ENCODE measurements at regions not wholly inside any gene's neighbourhood (a gene's known extent, or its start where the extent isn't known, plus 50 kb on each side); places are given as distances from the start of the nearest gene placed in this dataset.

- peaks cover 9% of the 10 kb centered on the region for H3K4me1 ChIP-seq (ENCODE audit: control insufficient read depth, insufficient read depth, low read length)
- ChIA-PET POLR2A (no interaction called here), CTCF (interaction anchor here (0.5 to 0.6 kb wide), 2 partner anchors 685 to 790 kb away, joined by 3 to 5 read pairs; no protein-coding TSS in a partner anchor)
- no peak overlapping the region for H3K4me3 ChIP-seq (ENCODE audit: low read depth, low read length)
- TF ChIP-seq ZNF16 (tag by site-specific recombination; IDR thresholded peaks at IDR 0.05; ENCODE audit: low read depth): no peak
- no peak for TF ChIP-seq PRDM2 (tag by site-specific recombination; IDR thresholded peaks at IDR 0.05; ENCODE audit: borderline replicate concordance)
- TF ChIP-seq ZNF626 (tag by site-specific recombination; IDR thresholded peaks at IDR 0.05): no peak
- no peak for TF ChIP-seq REST (tag by site-specific recombination; IDR thresholded peaks at IDR 0.05)
- no peak overlapping the region for H3K27ac ChIP-seq (ENCODE audit: extremely low read depth, low read depth, low read length)
- H3K36me3 ChIP-seq (ENCODE audit: control insufficient read depth in 2 of 2, insufficient read depth in 1 of 2, low read length in 2 of 2): no peaks in the 10 kb centered on the region
- H3K9me3 ChIP-seq (ENCODE audit: control insufficient read depth, insufficient read depth, low read depth, low read length): no peaks in the 10 kb centered on the region
Observed at GRCh38 chr5:104789366-104789765, 1226.8 kb upstream of the NUDT12 start.

- Histone ChIP-seq H3K4me1 (ENCODE audit: control insufficient read depth, insufficient read depth, low read length) (no peaks in the 10 kb centered on the region), H3K36me3 (ENCODE audit: control insufficient read depth in 2 of 2, insufficient read depth in 1 of 2, low read length in 2 of 2) (no peaks in the 10 kb centered on the region), H3K4me3 (ENCODE audit: low read depth, low read length) (no peak overlapping the region), H3K27ac (ENCODE audit: extremely low read depth, low read depth, low read length) (no peak overlapping the region), H3K9me3 (ENCODE audit: control insufficient read depth, insufficient read depth, low read depth, low read length) (no peaks in the 10 kb centered on the region; the same call in 1 of the 2 replicates)
- ChIA-PET CTCF (interaction anchor here (0.6 kb wide), 1 partner anchor 81 kb away, joined by 3 read pairs; no protein-coding TSS in a partner anchor), POLR2A (no interaction called here)
- TF ChIP-seq ZNF707 (tag by site-specific recombination; IDR thresholded peaks at IDR 0.05) (peak; percentile 62; the same call in 1 of the 2 replicates), ZNF26 (tag by site-specific recombination; IDR thresholded peaks at IDR 0.05) (no peak), SCRT2 (tag by site-specific recombination; IDR thresholded peaks at IDR 0.05) (no peak)
Observed at GRCh38 chr5:104785097-104785496, 1222.5 kb upstream of the NUDT12 start.

- H3K36me3 ChIP-seq (ENCODE audit: control insufficient read depth in 2 of 2, insufficient read depth in 1 of 2, low read length in 2 of 2): no peaks in the 10 kb centered on the region
- H3K27ac ChIP-seq (ENCODE audit: extremely low read depth, low read depth, low read length): no peak overlapping the region
- POLR2A ChIA-PET: no interaction called here
- no peaks in the 10 kb centered on the region for H3K4me1 ChIP-seq (ENCODE audit: control insufficient read depth, insufficient read depth, low read length)
- no peak overlapping the region for H3K4me3 ChIP-seq (ENCODE audit: low read depth, low read length)
- CTCF ChIA-PET: interaction anchor here (0.7 kb wide), 3 partner anchors 9 to 1093 kb away, joined by 3 to 4 read pairs (median 4); no protein-coding TSS in a partner anchor
- no peaks in the 10 kb centered on the region for H3K9me3 ChIP-seq (ENCODE audit: control insufficient read depth, insufficient read depth, low read depth, low read length)
- TF ChIP-seq HOXD13 (CRISPR knock-in tag; IDR thresholded peaks at IDR 0.05; ENCODE audit: borderline replicate concordance): no peak
- no peak for TF ChIP-seq GLI2 (tag by site-specific recombination; IDR thresholded peaks at IDR 0.05; ENCODE audit: borderline replicate concordance, low read depth)
- no peak for TF ChIP-seq ZNF548 (tag by site-specific recombination; IDR thresholded peaks at IDR 0.05)
- TF ChIP-seq ZBTB6 (tag by site-specific recombination; IDR thresholded peaks at IDR 0.05): no peak
- no peak for TF ChIP-seq ZNF837 (tag by site-specific recombination; IDR thresholded peaks at IDR 0.05)
- no peak for TF ChIP-seq ZFHX2 (tag by site-specific recombination; conservative IDR thresholded peaks at IDR 0.05)
- no peak for TF ChIP-seq TSHZ1 (tag by site-specific recombination; IDR thresholded peaks at IDR 0.05; ENCODE audit: borderline replicate concordance)
- no peak for TF ChIP-seq ZNF626 (tag by site-specific recombination; IDR thresholded peaks at IDR 0.05)
- no peak for TF ChIP-seq ZNF624 (tag by site-specific recombination; IDR thresholded peaks at IDR 0.05)
Observed at GRCh38 chr5:104774372-104774771, 1211.8 kb upstream of the NUDT12 start.

Measured in HEK293 (cell line).